Liver (tissue), 3 donors: ENCODE measurements at regions not wholly inside any gene's neighbourhood (a gene's known extent, or its start where the extent isn't known, plus 50 kb on each side); places are given as distances from the start of the nearest gene placed in this dataset.

Experiments used
- EGR1 ChIP-seq, 2 donors: IDR thresholded peaks; 2 replicates each; pipeline ENCODE4 v1.6.1; 2016 to 2018; ENCODE audit warnings: antibody characterized with exemption in 2 of 2, low read depth in 2 of 2
- GABPA ChIP-seq, 2 donors: IDR thresholded peaks in 1 of 2; conservative IDR thresholded peaks in 1 of 2; 2 replicates each; pipeline ENCODE4 v1.6.1; 2016; ENCODE audit warnings: antibody characterized with exemption in 2 of 2, mild to moderate bottlenecking in 1 of 2, moderate library complexity in 1 of 2
- JUND ChIP-seq, 2 donors: IDR thresholded peaks; 2 replicates each; pipeline ENCODE4 v1.6.1; 2016; ENCODE audit warnings: antibody characterized with exemption in 2 of 2
- RAD21 ChIP-seq, 2 donors: IDR thresholded peaks; 2 replicates each; pipeline ENCODE4 v1.6.1; 2016; ENCODE audit warnings: antibody characterized with exemption in 2 of 2, mild to moderate bottlenecking in 2 of 2
- RXRA ChIP-seq, 2 donors: IDR thresholded peaks; 2 replicates each; pipeline ENCODE4 v1.6.1; 2017 to 2018; ENCODE audit warnings: antibody characterized with exemption in 2 of 2, mild to moderate bottlenecking in 1 of 2
- TAF1 ChIP-seq: conservative IDR thresholded peaks from 2 replicates; pipeline ENCODE4 v1.6.1; 2016; ENCODE audit warnings: antibody characterized with exemption, mild to moderate bottlenecking
- YY1 ChIP-seq: IDR thresholded peaks from 2 replicates; pipeline ENCODE4 v1.6.1; 2016; ENCODE audit warnings: antibody characterized with exemption, mild to moderate bottlenecking
- TF ChIP-seq, protein P1 (sequence below): IDR thresholded peaks from 2 replicates; pipeline ENCODE4 v1.6.1; 2016; ENCODE audit warnings: antibody characterized with exemption, mild to moderate bottlenecking
- TF ChIP-seq, protein P2 (sequence below): fragments of 150-350 bp; IDR thresholded peaks from 2 replicates; pipeline ENCODE4 v1.5.1; 2017; ENCODE audit warnings: improper control_type of control experiment, low read depth, low read length; ENCODE audit not compliant: missing input control
- TF ChIP-seq, protein P3 (sequence below): IDR thresholded peaks from 2 replicates; pipeline ENCODE4 v1.6.1; 2016; ENCODE audit warnings: antibody characterized with exemption
- TF ChIP-seq, protein P4 (sequence below): IDR thresholded peaks from 2 replicates; pipeline ENCODE4 v1.6.1; 2016; ENCODE audit warnings: antibody characterized with exemption
- TF ChIP-seq, protein P5 (sequence below): IDR thresholded peaks from 2 replicates; pipeline ENCODE4 v1.6.1; 2016; ENCODE audit warnings: antibody characterized with exemption
- donor health status: healthy.
- donor health status: healthy.

DNA sequence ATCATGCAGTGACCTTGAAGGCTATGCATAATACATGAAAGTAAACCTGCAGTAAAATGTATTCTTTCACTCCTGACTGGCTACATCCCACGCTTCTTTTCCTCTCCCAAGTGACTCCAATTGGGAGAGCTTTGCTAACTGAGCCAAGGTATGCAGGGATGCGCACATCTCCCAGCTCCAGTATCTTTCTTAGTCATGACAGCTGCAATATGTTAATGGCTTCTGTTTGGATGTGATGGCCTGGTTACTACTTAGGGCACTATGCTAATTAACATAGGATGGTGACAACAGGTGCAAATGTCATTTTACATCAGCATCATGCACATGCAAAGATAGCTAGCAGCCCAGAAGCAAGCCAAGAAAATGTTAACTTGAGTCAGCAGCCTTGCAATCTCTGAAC is 134.7 kb downstream of the POU4F1 start:
- TF ChIP-seq, protein P1, sequence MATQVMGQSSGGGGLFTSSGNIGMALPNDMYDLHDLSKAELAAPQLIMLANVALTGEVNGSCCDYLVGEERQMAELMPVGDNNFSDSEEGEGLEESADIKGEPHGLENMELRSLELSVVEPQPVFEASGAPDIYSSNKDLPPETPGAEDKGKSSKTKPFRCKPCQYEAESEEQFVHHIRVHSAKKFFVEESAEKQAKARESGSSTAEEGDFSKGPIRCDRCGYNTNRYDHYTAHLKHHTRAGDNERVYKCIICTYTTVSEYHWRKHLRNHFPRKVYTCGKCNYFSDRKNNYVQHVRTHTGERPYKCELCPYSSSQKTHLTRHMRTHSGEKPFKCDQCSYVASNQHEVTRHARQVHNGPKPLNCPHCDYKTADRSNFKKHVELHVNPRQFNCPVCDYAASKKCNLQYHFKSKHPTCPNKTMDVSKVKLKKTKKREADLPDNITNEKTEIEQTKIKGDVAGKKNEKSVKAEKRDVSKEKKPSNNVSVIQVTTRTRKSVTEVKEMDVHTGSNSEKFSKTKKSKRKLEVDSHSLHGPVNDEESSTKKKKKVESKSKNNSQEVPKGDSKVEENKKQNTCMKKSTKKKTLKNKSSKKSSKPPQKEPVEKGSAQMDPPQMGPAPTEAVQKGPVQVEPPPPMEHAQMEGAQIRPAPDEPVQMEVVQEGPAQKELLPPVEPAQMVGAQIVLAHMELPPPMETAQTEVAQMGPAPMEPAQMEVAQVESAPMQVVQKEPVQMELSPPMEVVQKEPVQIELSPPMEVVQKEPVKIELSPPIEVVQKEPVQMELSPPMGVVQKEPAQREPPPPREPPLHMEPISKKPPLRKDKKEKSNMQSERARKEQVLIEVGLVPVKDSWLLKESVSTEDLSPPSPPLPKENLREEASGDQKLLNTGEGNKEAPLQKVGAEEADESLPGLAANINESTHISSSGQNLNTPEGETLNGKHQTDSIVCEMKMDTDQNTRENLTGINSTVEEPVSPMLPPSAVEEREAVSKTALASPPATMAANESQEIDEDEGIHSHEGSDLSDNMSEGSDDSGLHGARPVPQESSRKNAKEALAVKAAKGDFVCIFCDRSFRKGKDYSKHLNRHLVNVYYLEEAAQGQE: no peak
- no peak for TF ChIP-seq EGR1 (IDR thresholded peaks at IDR 0.05; ENCODE audit: low read depth in 2 of 2)
- TF ChIP-seq TAF1: no peak
- TF ChIP-seq, protein P2, sequence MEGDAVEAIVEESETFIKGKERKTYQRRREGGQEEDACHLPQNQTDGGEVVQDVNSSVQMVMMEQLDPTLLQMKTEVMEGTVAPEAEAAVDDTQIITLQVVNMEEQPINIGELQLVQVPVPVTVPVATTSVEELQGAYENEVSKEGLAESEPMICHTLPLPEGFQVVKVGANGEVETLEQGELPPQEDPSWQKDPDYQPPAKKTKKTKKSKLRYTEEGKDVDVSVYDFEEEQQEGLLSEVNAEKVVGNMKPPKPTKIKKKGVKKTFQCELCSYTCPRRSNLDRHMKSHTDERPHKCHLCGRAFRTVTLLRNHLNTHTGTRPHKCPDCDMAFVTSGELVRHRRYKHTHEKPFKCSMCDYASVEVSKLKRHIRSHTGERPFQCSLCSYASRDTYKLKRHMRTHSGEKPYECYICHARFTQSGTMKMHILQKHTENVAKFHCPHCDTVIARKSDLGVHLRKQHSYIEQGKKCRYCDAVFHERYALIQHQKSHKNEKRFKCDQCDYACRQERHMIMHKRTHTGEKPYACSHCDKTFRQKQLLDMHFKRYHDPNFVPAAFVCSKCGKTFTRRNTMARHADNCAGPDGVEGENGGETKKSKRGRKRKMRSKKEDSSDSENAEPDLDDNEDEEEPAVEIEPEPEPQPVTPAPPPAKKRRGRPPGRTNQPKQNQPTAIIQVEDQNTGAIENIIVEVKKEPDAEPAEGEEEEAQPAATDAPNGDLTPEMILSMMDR: no peak
- TF ChIP-seq, protein P3, sequence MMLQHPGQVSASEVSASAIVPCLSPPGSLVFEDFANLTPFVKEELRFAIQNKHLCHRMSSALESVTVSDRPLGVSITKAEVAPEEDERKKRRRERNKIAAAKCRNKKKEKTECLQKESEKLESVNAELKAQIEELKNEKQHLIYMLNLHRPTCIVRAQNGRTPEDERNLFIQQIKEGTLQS: no peak
- TF ChIP-seq YY1: no peak
- no peak for TF ChIP-seq RAD21 (IDR thresholded peaks at IDR 0.05)
- no peak for TF ChIP-seq JUND (IDR thresholded peaks at IDR 0.05)
- no peak for TF ChIP-seq RXRA (IDR thresholded peaks at IDR 0.05)
- TF ChIP-seq, protein P4, sequence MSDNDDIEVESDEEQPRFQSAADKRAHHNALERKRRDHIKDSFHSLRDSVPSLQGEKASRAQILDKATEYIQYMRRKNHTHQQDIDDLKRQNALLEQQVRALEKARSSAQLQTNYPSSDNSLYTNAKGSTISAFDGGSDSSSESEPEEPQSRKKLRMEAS: no peak
- TF ChIP-seq GABPA (IDR thresholded peaks at IDR 0.05 in 1 of 2, conservative IDR thresholded peaks at IDR 0.05 in 1 of 2): no peak
- TF ChIP-seq, protein P5, sequence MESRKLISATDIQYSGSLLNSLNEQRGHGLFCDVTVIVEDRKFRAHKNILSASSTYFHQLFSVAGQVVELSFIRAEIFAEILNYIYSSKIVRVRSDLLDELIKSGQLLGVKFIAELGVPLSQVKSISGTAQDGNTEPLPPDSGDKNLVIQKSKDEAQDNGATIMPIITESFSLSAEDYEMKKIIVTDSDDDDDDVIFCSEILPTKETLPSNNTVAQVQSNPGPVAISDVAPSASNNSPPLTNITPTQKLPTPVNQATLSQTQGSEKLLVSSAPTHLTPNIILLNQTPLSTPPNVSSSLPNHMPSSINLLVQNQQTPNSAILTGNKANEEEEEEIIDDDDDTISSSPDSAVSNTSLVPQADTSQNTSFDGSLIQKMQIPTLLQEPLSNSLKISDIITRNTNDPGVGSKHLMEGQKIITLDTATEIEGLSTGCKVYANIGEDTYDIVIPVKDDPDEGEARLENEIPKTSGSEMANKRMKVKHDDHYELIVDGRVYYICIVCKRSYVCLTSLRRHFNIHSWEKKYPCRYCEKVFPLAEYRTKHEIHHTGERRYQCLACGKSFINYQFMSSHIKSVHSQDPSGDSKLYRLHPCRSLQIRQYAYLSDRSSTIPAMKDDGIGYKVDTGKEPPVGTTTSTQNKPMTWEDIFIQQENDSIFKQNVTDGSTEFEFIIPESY: no peak
